Naive thymus-derived CD4-positive, alpha-beta T cell (primary cell): ENCODE measurements at regions not wholly inside any gene's neighbourhood (a gene's known extent, or its start where the extent isn't known, plus 50 kb on each side); places are given as distances from the start of the nearest gene placed in this dataset.
A peak's percentile ranks its signal among the peaks of the same experiment; 100 is the strongest.

Experiments
- ATAC-seq: fragments of 150-1000 bp; cut with Tn5 transposase; 2 replicates; pipeline ENCODE4 v1.10.0; 2021; ENCODE audit warnings: mild to moderate bottlenecking, moderate library complexity
- CTCF ChIA-PET: fragments of 350-600 bp; sonication (Branson Sonifier 250); formaldehyde crosslinking; loops from one replicate; lab custom pipeline; 2021; ENCODE audit warnings: antibody characterized with exemption; lab: Charles Lee
- POLR2A ChIA-PET: fragments of 350-600 bp; sonication (Branson Sonifier 250); formaldehyde crosslinking; loops from one replicate; lab custom pipeline; 2021; ENCODE audit warnings: antibody characterized with exemption, inconsistent platforms; lab: Charles Lee
- DNase-seq, 9 donors: peaks; one replicate each; pipeline versions ENCODE4 v3.0.0 to v3.0.0-alpha.2; 2020 to 2022; ENCODE audit warnings: mixed read lengths in 1 of 9
- H3K27ac ChIP-seq: one replicate; pipeline ENCODE4 v1.7.0; 2013; ENCODE audit warnings: mild to moderate bottlenecking, low read depth, low read length, moderate library complexity
- H3K27me3 ChIP-seq, 2 donors: one replicate each; pipeline ENCODE4 v1.7.0; 2013; ENCODE audit warnings: low read length in 2 of 2, mild to moderate bottlenecking in 2 of 2, moderate library complexity in 2 of 2; ENCODE audit not compliant: control insufficient read depth in 2 of 2, insufficient read depth in 2 of 2
- H3K36me3 ChIP-seq, 3 experiments: 1 replicate in 2 of 3; 2 replicates in 1 of 3; pipeline ENCODE4 v1.7.0; 2013; ENCODE audit warnings: low read length in 3 of 3, mild to moderate bottlenecking in 3 of 3, moderate library complexity in 1 of 3; ENCODE audit not compliant: insufficient read depth in 3 of 3, control insufficient read depth in 2 of 3
- H3K4me1 ChIP-seq, 2 donors: one replicate each; pipeline ENCODE4 v1.7.0; 2013; ENCODE audit warnings: low read length in 2 of 2, mild to moderate bottlenecking in 2 of 2, moderate library complexity in 1 of 2; ENCODE audit not compliant: control insufficient read depth in 2 of 2, insufficient read depth in 2 of 2
- H3K4me3 ChIP-seq: 2 replicates; pipeline ENCODE4 v1.7.0; 2013; ENCODE audit warnings: mild to moderate bottlenecking, low read length
- H3K9me3 ChIP-seq, 3 experiments: 1 replicate in 2 of 3; 2 replicates in 1 of 3; pipeline ENCODE4 v1.7.0; 2013; ENCODE audit warnings: low read length in 3 of 3; ENCODE audit not compliant: control insufficient read depth in 2 of 3
- H3K27ac Mint-ChIP-seq, 9 donors: one replicate each; pipeline ENCODE4 v1.8.0; 2020 to 2022; ENCODE audit warnings: mixed read lengths in 9 of 9, mild to moderate bottlenecking in 8 of 9, moderate library complexity in 5 of 9, inconsistent platforms in 2 of 9
- H3K27me3 Mint-ChIP-seq, 5 donors: one replicate each; pipeline ENCODE4 v1.8.0; 2021 to 2022; ENCODE audit warnings: mixed read lengths in 5 of 5, mild to moderate bottlenecking in 1 of 5
- H3K36me3 Mint-ChIP-seq, 5 donors: one replicate each; pipeline ENCODE4 v1.8.0; 2020 to 2022; ENCODE audit warnings: mixed read lengths in 5 of 5, mild to moderate bottlenecking in 3 of 5, inconsistent platforms in 1 of 5
- H3K4me1 Mint-ChIP-seq, 7 donors: one replicate each; pipeline ENCODE4 v1.8.0; 2020 to 2022; ENCODE audit warnings: mixed read lengths in 7 of 7, mild to moderate bottlenecking in 3 of 7, inconsistent platforms in 1 of 7
- H3K4me3 Mint-ChIP-seq, 10 donors: one replicate each; pipeline ENCODE4 v1.8.0; 2020 to 2022; ENCODE audit warnings: mild to moderate bottlenecking in 10 of 10, mixed read lengths in 10 of 10, moderate library complexity in 6 of 10, inconsistent platforms in 2 of 10
- H3K9me3 Mint-ChIP-seq, 11 donors: one replicate each; pipeline ENCODE4 v1.8.0; 2020 to 2022; ENCODE audit warnings: mixed read lengths in 11 of 11, mild to moderate bottlenecking in 4 of 11, inconsistent platforms in 1 of 11, moderate library complexity in 1 of 11
- intact Hi-C, 2 donors: fragments of 100-400 bp; cut with micrococcal nuclease; formaldehyde crosslinking; loops; one replicate each; pipeline ENCODE4 v1.15.1; 2023

DNA sequence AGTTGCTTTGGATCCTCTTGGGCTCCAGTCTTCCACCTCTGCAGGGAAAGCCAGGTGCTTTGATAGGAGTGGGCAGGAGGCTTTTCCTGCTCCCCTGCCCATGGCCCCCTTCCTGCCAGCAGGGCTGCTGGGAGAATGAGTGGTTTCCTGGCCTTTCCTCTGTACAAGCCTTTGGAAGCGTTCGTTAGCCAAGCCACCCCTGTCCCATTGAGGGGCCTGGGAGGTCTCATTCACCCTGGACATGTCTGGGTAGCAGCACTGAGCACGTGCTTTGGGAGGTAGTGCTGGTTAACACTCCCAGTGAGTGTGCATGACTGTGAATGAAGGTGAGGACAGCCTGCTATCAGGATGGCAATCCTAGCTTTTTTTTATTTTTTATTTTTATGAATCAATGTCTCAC, 118.5 kb upstream of the CACNA1E start:
- no peaks in the 10 kb centered on the region for H3K36me3 Mint-ChIP-seq
- no peaks in the 10 kb centered on the region for H3K27me3 ChIP-seq
- H3K9me3 ChIP-seq, result no peaks in the 10 kb centered on the region
- no peak overlapping the region for H3K4me3 ChIP-seq
- ChIA-PET CTCF (no interaction called here), POLR2A (no interaction called here)
- H3K9me3 Mint-ChIP-seq, result peaks cover 0 to 1% (median 0%) of the 10 kb centered on the region in 11 donors
- peaks cover 0 to 19% (median 0%) of the 10 kb centered on the region in 7 donors for H3K4me1 Mint-ChIP-seq
- no peak overlapping the region for H3K4me3 Mint-ChIP-seq
- no peaks in the 10 kb centered on the region for H3K36me3 ChIP-seq
- H3K27ac ChIP-seq, result no peak overlapping the region
- ATAC-seq (no peak), DNase-seq (no peak)
- intact Hi-C loops, result no loop called here
- H3K4me1 ChIP-seq, result no peaks in the 10 kb centered on the region
- H3K27ac Mint-ChIP-seq, result no peak overlapping the region
- H3K27me3 Mint-ChIP-seq, result no peaks in the 10 kb centered on the region

DNA sequence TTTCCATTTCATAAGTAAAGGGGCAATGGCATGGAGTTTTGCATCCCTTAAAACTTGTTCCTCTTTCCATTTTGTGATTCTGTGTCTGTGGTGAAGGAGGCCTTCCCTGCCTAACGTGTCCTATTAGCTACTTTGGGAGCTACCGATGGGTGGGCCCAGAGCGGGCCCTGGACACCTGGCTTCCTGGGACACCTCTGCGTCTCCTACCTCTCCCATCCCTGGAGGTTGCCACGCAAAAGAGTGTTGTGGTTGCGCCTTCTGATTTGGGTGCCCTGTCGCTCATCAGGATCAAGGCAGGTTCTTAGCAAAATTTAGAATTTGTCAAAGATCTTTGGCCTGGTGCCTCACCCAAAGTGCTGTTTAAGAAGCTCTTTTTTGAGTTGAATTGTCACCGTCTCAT, 116.4 kb upstream of the CACNA1E start:
- Histone ChIP-seq H3K9me3 (no peaks in the 10 kb centered on the region), H3K36me3 (no peaks in the 10 kb centered on the region), H3K27me3 (no peaks in the 10 kb centered on the region), H3K27ac (no peak overlapping the region), H3K4me3 (no peak overlapping the region), H3K4me1 (no peaks in the 10 kb centered on the region)
- Mint-ChIP-seq H3K4me1 (peaks cover 0 to 19% (median 0%) of the 10 kb centered on the region in 7 donors), H3K27me3 (no peaks in the 10 kb centered on the region), H3K9me3 (peaks cover 0 to 4% (median 0%) of the 10 kb centered on the region in 11 donors), H3K36me3 (peaks cover 0 to 1% (median 0%) of the 10 kb centered on the region in 5 donors), H3K27ac (no peak overlapping the region), H3K4me3 (peak overlapping the region in 1 of 10 donors; percentile 5)
- DNase-seq, result no peak
- ChIA-PET POLR2A (interaction anchor here (1.4 kb wide), 1 partner anchor 30 kb away, joined by 7 read pairs; no protein-coding TSS in a partner anchor), CTCF (interaction anchor here (0.7 kb wide), 1 partner anchor 13 kb away, joined by 4 read pairs; no protein-coding TSS in a partner anchor)
- no peak for ATAC-seq
- intact Hi-C loops, result no loop called here

- H3K36me3 Mint-ChIP-seq, result peaks cover 0 to 12% (median 0%) of the 10 kb centered on the region in 5 donors
- Histone ChIP-seq H3K4me3 (no peak overlapping the region), H3K27ac (no peak overlapping the region), H3K36me3 (no peaks in the 10 kb centered on the region), H3K4me1 (no peaks in the 10 kb centered on the region), H3K27me3 (no peaks in the 10 kb centered on the region), H3K9me3 (no peaks in the 10 kb centered on the region)
- ChIA-PET POLR2A (no interaction called here), CTCF (no interaction called here)
- H3K27me3 Mint-ChIP-seq, result peaks cover 0 to 2% (median 0%) of the 10 kb centered on the region in 5 donors
- intact Hi-C loops, result no loop called here
- H3K27ac Mint-ChIP-seq, result no peak overlapping the region
- DNase-seq, result no peak
- H3K9me3 Mint-ChIP-seq, result peaks cover 0 to 17% (median 7%) of the 10 kb centered on the region in 11 donors
- peaks cover 0 to 10% (median 0%) of the 10 kb centered on the region in 7 donors for H3K4me1 Mint-ChIP-seq
- ATAC-seq, result no peak
- no peak overlapping the region for H3K4me3 Mint-ChIP-seq
These were observed 113.9 kb upstream of the CACNA1E start for GRCh38 chr1:181369416-181369815.

GRCh38 chr1:181383695-181384094, 99.6 kb upstream of the CACNA1E start:
- ChIA-PET CTCF (interaction anchor here (0.6 kb wide), 1 partner anchor 40 kb away, joined by 4 read pairs; no protein-coding TSS in a partner anchor), POLR2A (no interaction called here)
- H3K4me3 Mint-ChIP-seq, result no peak overlapping the region
- intact Hi-C loops, result loop anchor here (5.0 kb wide), 1 partner anchor 39 kb away; no protein-coding TSS in a partner anchor
- H3K9me3 Mint-ChIP-seq, result peaks cover 0 to 3% (median 0%) of the 10 kb centered on the region in 11 donors
- H3K4me3 ChIP-seq, result no peak overlapping the region
- peaks cover 0 to 8% (median 2%) of the 10 kb centered on the region in 7 donors for H3K4me1 Mint-ChIP-seq
- no peaks in the 10 kb centered on the region for H3K36me3 ChIP-seq
- H3K27me3 ChIP-seq, result no peaks in the 10 kb centered on the region
- no peaks in the 10 kb centered on the region for H3K4me1 ChIP-seq
- ATAC-seq (no peak), DNase-seq (no peak)
- peaks cover 0 to 19% (median 0%) of the 10 kb centered on the region in 5 donors for H3K27me3 Mint-ChIP-seq
- H3K9me3 ChIP-seq, result no peaks in the 10 kb centered on the region
- H3K27ac ChIP-seq, result no peak overlapping the region
- no peak overlapping the region for H3K27ac Mint-ChIP-seq
- peaks cover 0 to 1% (median 0%) of the 10 kb centered on the region in 5 donors for H3K36me3 Mint-ChIP-seq

GRCh38 chr1:181386340-181386739, 97.0 kb upstream of the CACNA1E start:
- H3K9me3 Mint-ChIP-seq, result no peaks in the 10 kb centered on the region
- Histone ChIP-seq H3K4me3 (no peak overlapping the region), H3K4me1 (no peaks in the 10 kb centered on the region), H3K36me3 (no peaks in the 10 kb centered on the region), H3K27me3 (no peaks in the 10 kb centered on the region), H3K9me3 (no peaks in the 10 kb centered on the region), H3K27ac (no peak overlapping the region)
- peaks cover 0 to 1% (median 0%) of the 10 kb centered on the region in 5 donors for H3K36me3 Mint-ChIP-seq
- ChIA-PET CTCF (interaction anchor here (0.9 kb wide), 1 partner anchor 12 kb away, joined by 3 read pairs; no protein-coding TSS in a partner anchor), POLR2A (no interaction called here)
- H3K4me1 Mint-ChIP-seq, result peaks cover 0 to 16% (median 7%) of the 10 kb centered on the region in 7 donors
- no peak overlapping the region for H3K4me3 Mint-ChIP-seq
- ATAC-seq, result no peak
- intact Hi-C loops, result no loop called here
- peak overlapping the region in 1 of 9 donors; percentile 65 for H3K27ac Mint-ChIP-seq
- peaks cover 0 to 15% (median 0%) of the 10 kb centered on the region in 5 donors for H3K27me3 Mint-ChIP-seq
- DNase-seq, result no peak

GRCh38 chr1:181386951-181387350, 96.4 kb upstream of the CACNA1E start:
- no peak overlapping the region for H3K27ac ChIP-seq
- ATAC-seq (no peak), DNase-seq (no peak)
- Mint-ChIP-seq H3K27me3 (peaks cover 0 to 15% (median 0%) of the 10 kb centered on the region in 5 donors), H3K36me3 (peaks cover 0 to 1% (median 0%) of the 10 kb centered on the region in 5 donors), H3K27ac (no peak overlapping the region), H3K4me1 (peaks cover 0 to 16% (median 8%) of the 10 kb centered on the region in 7 donors), H3K9me3 (no peaks in the 10 kb centered on the region), H3K4me3 (no peak overlapping the region)
- ChIA-PET CTCF (interaction anchor here (0.9 kb wide), 1 partner anchor 12 kb away, joined by 3 read pairs; no protein-coding TSS in a partner anchor), POLR2A (interaction anchor here (0.9 to 1.0 kb wide), 2 partner anchors 8 to 28 kb away, joined by 3 to 4 read pairs; no protein-coding TSS in a partner anchor)
- intact Hi-C loops, result no loop called here
- no peaks in the 10 kb centered on the region for H3K27me3 ChIP-seq
- no peaks in the 10 kb centered on the region for H3K4me1 ChIP-seq
- no peak overlapping the region for H3K4me3 ChIP-seq
- no peaks in the 10 kb centered on the region for H3K36me3 ChIP-seq
- no peaks in the 10 kb centered on the region for H3K9me3 ChIP-seq
